CD8-positive, alpha-beta memory T cell (primary cell): ENCODE measurements at regions not wholly inside any gene's neighbourhood (a gene's known extent, or its start where the extent isn't known, plus 50 kb on each side); places are given as distances from the start of the nearest gene placed in this dataset.

ENCODE experiments used
- CTCF ChIA-PET: fragments of 350-600 bp; sonication (Branson Sonifier 250); formaldehyde crosslinking; loops from one replicate; lab custom pipeline; 2021; ENCODE audit warnings: antibody characterized with exemption; lab: Charles Lee
- POLR2A ChIA-PET: fragments of 350-600 bp; sonication (Branson Sonifier 250); formaldehyde crosslinking; loops from one replicate; lab custom pipeline; 2021; ENCODE audit warnings: antibody characterized with exemption; lab: Charles Lee
- DNase-seq, 5 donors: peaks; one replicate each; pipeline versions ENCODE4 v3.0.0 to v3.0.0-alpha.2; 2020 to 2022; ENCODE audit warnings: mixed read lengths in 1 of 5
- H3K27ac ChIP-seq: one replicate; pipeline ENCODE4 v1.7.0; 2013; ENCODE audit warnings: low read depth, mild to moderate bottlenecking, low read length, moderate library complexity
- H3K27me3 ChIP-seq: 2 replicates; pipeline ENCODE4 v1.7.0; 2013; ENCODE audit warnings: low read length, mild to moderate bottlenecking; ENCODE audit not compliant: insufficient read depth, poor library complexity, severe bottlenecking
- H3K36me3 ChIP-seq: 2 replicates; pipeline ENCODE4 v1.7.0; 2013; ENCODE audit warnings: mild to moderate bottlenecking, low read length, moderate library complexity; ENCODE audit not compliant: insufficient read depth
- H3K4me1 ChIP-seq: 2 replicates; pipeline ENCODE4 v1.7.0; 2013; ENCODE audit warnings: mild to moderate bottlenecking, low read length, moderate library complexity; ENCODE audit not compliant: insufficient read depth
- H3K4me3 ChIP-seq: 2 replicates; pipeline ENCODE4 v1.7.0; 2013; ENCODE audit warnings: mild to moderate bottlenecking, low read length
- H3K9me3 ChIP-seq: 2 replicates; pipeline ENCODE4 v1.7.0; 2013; ENCODE audit warnings: mild to moderate bottlenecking, low read length
- H3K27ac Mint-ChIP-seq, 8 donors: one replicate each; pipeline ENCODE4 v1.8.0; 2020 to 2021; ENCODE audit warnings: mixed read lengths in 8 of 8, mild to moderate bottlenecking in 6 of 8, inconsistent platforms in 3 of 8, moderate library complexity in 3 of 8
- H3K27me3 Mint-ChIP-seq, 2 donors: one replicate each; pipeline ENCODE4 v1.8.0; 2020 to 2021; ENCODE audit warnings: mixed read lengths in 2 of 2, mild to moderate bottlenecking in 1 of 2, moderate library complexity in 1 of 2
- H3K36me3 Mint-ChIP-seq, 3 donors: one replicate each; pipeline ENCODE4 v1.8.0; 2020 to 2021; ENCODE audit warnings: mixed read lengths in 3 of 3, inconsistent platforms in 1 of 3, mild to moderate bottlenecking in 1 of 3
- H3K4me1 Mint-ChIP-seq, 3 donors: one replicate each; pipeline ENCODE4 v1.8.0; 2020 to 2021; ENCODE audit warnings: mixed read lengths in 3 of 3, inconsistent platforms in 1 of 3, mild to moderate bottlenecking in 1 of 3
- H3K4me3 Mint-ChIP-seq, 7 donors: one replicate each; pipeline ENCODE4 v1.8.0; 2020 to 2021; ENCODE audit warnings: mixed read lengths in 7 of 7, mild to moderate bottlenecking in 6 of 7, moderate library complexity in 4 of 7, inconsistent platforms in 2 of 7
- H3K9me3 Mint-ChIP-seq, 5 donors: one replicate each; pipeline ENCODE4 v1.8.0; 2020 to 2022; ENCODE audit warnings: mixed read lengths in 5 of 5, mild to moderate bottlenecking in 3 of 5, moderate library complexity in 2 of 5, inconsistent platforms in 1 of 5

- peaks cover 14 to 32% (median 15%) of the 10 kb centered on the region in 3 donors for H3K4me1 Mint-ChIP-seq
- CTCF ChIA-PET: interaction anchor here (1.3 kb wide), 1 partner anchor 13 kb away, joined by 3 read pairs; no protein-coding TSS in a partner anchor
These were observed 90.7 kb downstream of the RHOU start for GRCh38 chr1:228825840-228826484.

GRCh38 chr1:228827019-228827418, 91.7 kb downstream of the RHOU start:
- no peak overlapping the region for H3K27ac Mint-ChIP-seq
- H3K4me1 Mint-ChIP-seq: peaks cover 20 to 42% (median 23%) of the 10 kb centered on the region in 3 donors
- POLR2A ChIA-PET: no interaction called here
- CTCF ChIA-PET: interaction anchor here (1.3 kb wide), 1 partner anchor 12 kb away, joined by 3 read pairs; no protein-coding TSS in a partner anchor
- peaks cover 9% of the 10 kb centered on the region for H3K4me1 ChIP-seq
- no peaks in the 10 kb centered on the region for H3K9me3 Mint-ChIP-seq
- no peak for DNase-seq
- no peak overlapping the region for H3K27ac ChIP-seq
- H3K4me3 ChIP-seq: no peak overlapping the region
- peaks cover 3% of the 10 kb centered on the region in 2 donors for H3K27me3 Mint-ChIP-seq
- H3K36me3 ChIP-seq: no peaks in the 10 kb centered on the region
- H3K4me3 Mint-ChIP-seq: no peak overlapping the region
- H3K36me3 Mint-ChIP-seq: peaks cover 0 to 1% (median 0%) of the 10 kb centered on the region in 3 donors
- no peaks in the 10 kb centered on the region for H3K9me3 ChIP-seq
- no peaks in the 10 kb centered on the region for H3K27me3 ChIP-seq

More at GRCh38 chr1:228825840-228826484, 90.7 kb downstream of the RHOU start:
- Histone ChIP-seq H3K27ac (no peak overlapping the region), H3K4me1 (peaks cover 9% of the 10 kb centered on the region), H3K4me3 (no peak overlapping the region), H3K9me3 (no peaks in the 10 kb centered on the region), H3K36me3 (no peaks in the 10 kb centered on the region), H3K27me3 (no peaks in the 10 kb centered on the region)
- H3K9me3 Mint-ChIP-seq: no peaks in the 10 kb centered on the region
- DNase-seq: no peak
- H3K27me3 Mint-ChIP-seq: peaks cover 3% of the 10 kb centered on the region in 2 donors
- H3K27ac Mint-ChIP-seq: peak overlapping the region in 3 of 8 donors; percentile 20 to 57 (median 25)
- H3K4me3 Mint-ChIP-seq: peak overlapping the region in 3 of 7 donors; percentile 20 to 51 (median 39)
- peaks cover 0 to 1% (median 0%) of the 10 kb centered on the region in 3 donors for H3K36me3 Mint-ChIP-seq
- POLR2A ChIA-PET: interaction anchor here (0.6 kb wide), 1 partner anchor 1425 kb away, joined by 3 read pairs; no protein-coding TSS in a partner anchor

- H3K36me3 ChIP-seq: no peaks in the 10 kb centered on the region
- no peaks in the 10 kb centered on the region for H3K9me3 ChIP-seq
- no peak overlapping the region for H3K4me3 ChIP-seq
- no peaks in the 10 kb centered on the region for H3K9me3 Mint-ChIP-seq
- H3K27me3 Mint-ChIP-seq: peaks cover 3% of the 10 kb centered on the region in 2 donors
- H3K4me3 Mint-ChIP-seq: no peak overlapping the region
- ChIA-PET POLR2A (interaction anchor here (0.7 kb wide), 1 partner anchor 363 kb away, joined by 3 read pairs; no protein-coding TSS in a partner anchor), CTCF (no interaction called here)
- peaks cover 9% of the 10 kb centered on the region for H3K4me1 ChIP-seq
- DNase-seq: no peak
- H3K4me1 Mint-ChIP-seq: peaks cover 20 to 44% (median 23%) of the 10 kb centered on the region in 3 donors
- H3K27me3 ChIP-seq: no peaks in the 10 kb centered on the region
- peak overlapping the region in 1 of 8 donors; percentile 4 for H3K27ac Mint-ChIP-seq
- H3K27ac ChIP-seq: no peak overlapping the region
- H3K36me3 Mint-ChIP-seq: peaks cover 0 to 1% (median 0%) of the 10 kb centered on the region in 3 donors
These were observed 92.9 kb downstream of the RHOU start for GRCh38 chr1:228828151-228828550.

GRCh38 chr1:228830185-228830953, 95.1 kb downstream of the RHOU start:
- H3K36me3 ChIP-seq: no peaks in the 10 kb centered on the region
- ChIA-PET POLR2A (no interaction called here), CTCF (interaction anchor here (1.0 kb wide), 1 partner anchor 15 kb away, joined by 3 read pairs; no protein-coding TSS in a partner anchor)
- H3K4me3 ChIP-seq: no peak overlapping the region
- no peak overlapping the region for H3K27ac ChIP-seq
- DNase-seq: no peak
- no peaks in the 10 kb centered on the region for H3K9me3 ChIP-seq
- H3K4me1 ChIP-seq: peaks cover 9% of the 10 kb centered on the region
- Mint-ChIP-seq H3K27me3 (peaks cover 3 to 7% of the 10 kb centered on the region in 2 donors), H3K9me3 (no peaks in the 10 kb centered on the region), H3K36me3 (no peaks in the 10 kb centered on the region), H3K27ac (peak overlapping the region in 3 of 8 donors; percentile 35 to 66 (median 52)), H3K4me3 (no peak overlapping the region), H3K4me1 (peaks cover 20 to 44% (median 23%) of the 10 kb centered on the region in 3 donors)
- H3K27me3 ChIP-seq: no peaks in the 10 kb centered on the region

- Mint-ChIP-seq H3K27ac (peak overlapping the region in 5 of 8 donors; percentile 3 to 66 (median 63)), H3K4me3 (peak overlapping the region in 2 of 7 donors; percentile 10 to 61), H3K4me1 (peaks cover 17 to 39% (median 19%) of the 10 kb centered on the region in 3 donors), H3K36me3 (no peaks in the 10 kb centered on the region), H3K9me3 (no peaks in the 10 kb centered on the region), H3K27me3 (peaks cover 9 to 10% of the 10 kb centered on the region in 2 donors)
- Histone ChIP-seq H3K4me3 (no peak overlapping the region), H3K27ac (no peak overlapping the region), H3K9me3 (no peaks in the 10 kb centered on the region), H3K4me1 (peaks cover 9% of the 10 kb centered on the region), H3K27me3 (no peaks in the 10 kb centered on the region), H3K36me3 (no peaks in the 10 kb centered on the region)
- DNase-seq: no peak
- POLR2A ChIA-PET: no interaction called here
- CTCF ChIA-PET: interaction anchor here (1.0 kb wide), 1 partner anchor 14 kb away, joined by 3 read pairs; no protein-coding TSS in a partner anchor
These were observed 95.7 kb downstream of the RHOU start for GRCh38 chr1:228830954-228831481.

- Mint-ChIP-seq H3K4me3 (no peak overlapping the region), H3K9me3 (no peaks in the 10 kb centered on the region), H3K27ac (peak overlapping the region in 1 of 8 donors; percentile 47), H3K27me3 (peaks cover 7 to 9% of the 10 kb centered on the region in 2 donors), H3K36me3 (no peaks in the 10 kb centered on the region), H3K4me1 (peaks cover 9 to 25% (median 11%) of the 10 kb centered on the region in 3 donors)
- H3K27ac ChIP-seq: no peak overlapping the region
- ChIA-PET CTCF (no interaction called here), POLR2A (no interaction called here)
- no peaks in the 10 kb centered on the region for H3K4me1 ChIP-seq
- H3K36me3 ChIP-seq: no peaks in the 10 kb centered on the region
- no peaks in the 10 kb centered on the region for H3K9me3 ChIP-seq
- DNase-seq: no peak
- H3K4me3 ChIP-seq: no peak overlapping the region
- no peaks in the 10 kb centered on the region for H3K27me3 ChIP-seq
These were observed 98.8 kb downstream of the RHOU start for GRCh38 chr1:228833911-228834688.

GRCh38 chr1:228835456-228835855, 100.2 kb downstream of the RHOU start:
- no peak for DNase-seq
- Mint-ChIP-seq H3K9me3 (no peaks in the 10 kb centered on the region), H3K4me3 (no peak overlapping the region), H3K36me3 (no peaks in the 10 kb centered on the region), H3K4me1 (peaks cover 9 to 17% (median 10%) of the 10 kb centered on the region in 3 donors), H3K27me3 (peaks cover 7 to 9% of the 10 kb centered on the region in 2 donors), H3K27ac (no peak overlapping the region)
- no peaks in the 10 kb centered on the region for H3K9me3 ChIP-seq
- ChIA-PET CTCF (no interaction called here), POLR2A (no interaction called here)
- no peaks in the 10 kb centered on the region for H3K27me3 ChIP-seq
- H3K4me1 ChIP-seq: no peaks in the 10 kb centered on the region
- no peak overlapping the region for H3K27ac ChIP-seq
- H3K36me3 ChIP-seq: no peaks in the 10 kb centered on the region
- H3K4me3 ChIP-seq: no peak overlapping the region
